ENCODE measurements at regions not wholly inside any gene's neighbourhood (a gene's known extent, or its start where the extent isn't known, plus 50 kb on each side); places are given as distances from the start of the nearest gene placed in this dataset.

DNA sequence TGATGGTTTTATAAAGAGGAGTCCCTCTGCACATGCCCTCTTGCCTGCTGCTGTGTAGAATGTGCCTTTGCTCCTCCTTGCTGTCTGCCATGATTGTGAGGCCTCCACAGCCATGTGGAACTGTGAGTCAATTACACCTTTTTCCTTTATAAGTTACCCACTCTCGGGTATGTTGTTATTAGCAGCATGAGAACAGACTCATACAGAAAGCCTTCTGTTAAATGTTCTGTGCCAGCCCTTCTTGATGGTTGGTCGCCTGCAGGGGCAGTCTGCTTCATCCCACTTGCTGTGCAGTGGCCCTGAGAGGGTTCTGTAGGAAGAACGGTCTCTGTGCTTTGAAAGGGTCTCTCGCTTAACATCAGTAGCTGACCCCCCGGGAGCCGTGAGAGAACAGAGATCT is 248.9 kb upstream of the IGFBP3 start:
- DNase-seq = no peak
- intact Hi-C loops (cut with DNase I) = no loop called here
- ATAC-seq (ENCODE audit: poor library complexity) = no peak

DNA sequence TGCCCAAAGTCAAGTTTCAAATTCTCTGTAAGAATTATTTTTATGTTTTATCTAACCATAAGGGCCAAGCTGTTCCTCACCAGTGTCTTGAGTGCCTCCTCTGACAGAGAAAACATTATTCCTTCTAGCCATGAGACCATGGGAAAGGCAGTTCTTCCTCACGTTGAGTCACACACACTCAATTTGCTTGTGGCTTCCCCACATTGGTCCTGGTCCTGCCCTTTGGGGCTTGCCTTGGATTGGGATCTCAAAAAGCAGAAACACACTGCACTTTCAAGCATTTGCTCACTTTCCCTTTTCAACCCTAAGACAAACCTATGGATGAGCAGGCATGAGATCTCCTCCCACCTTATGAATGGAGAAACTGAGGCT is 248.3 kb upstream of the IGFBP3 start:
- intact Hi-C loops (cut with DNase I) = no loop called here
- DNase-seq (no peak), ATAC-seq (ENCODE audit: poor library complexity) (no peak)

DNA sequence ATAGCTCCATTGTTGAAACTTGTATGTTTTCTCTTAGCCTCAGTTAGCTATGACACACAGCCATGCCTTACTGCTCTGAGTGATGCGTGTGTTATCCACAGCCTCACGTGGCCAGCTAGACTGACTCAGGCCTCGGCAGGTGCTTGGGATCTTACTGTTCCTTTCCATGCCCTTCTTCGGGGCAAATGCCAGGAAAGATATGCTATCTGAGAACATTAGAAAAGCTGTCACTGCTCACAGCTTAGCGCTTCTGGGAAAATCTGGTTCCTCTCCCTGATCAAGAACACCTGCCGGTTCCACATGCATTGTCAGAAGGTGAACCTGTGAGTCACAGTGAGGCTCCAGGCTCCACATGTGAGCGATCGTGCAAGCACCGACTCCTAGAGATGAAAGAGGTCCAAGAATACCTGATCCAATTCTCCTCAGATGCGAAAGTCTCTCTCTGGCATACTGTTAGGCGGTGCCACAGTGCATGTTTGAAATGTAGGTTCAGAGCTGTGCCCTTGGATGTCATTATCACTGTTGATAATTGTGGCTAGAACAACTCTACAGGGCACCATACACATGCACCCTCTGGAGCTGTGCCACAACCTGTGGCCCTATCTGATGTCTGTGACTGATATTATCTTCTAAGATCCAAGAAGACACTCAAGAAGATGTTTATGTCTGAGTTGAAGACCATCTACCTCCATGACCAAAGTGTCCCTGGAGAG is 247.8 kb upstream of the IGFBP3 start:
- intact Hi-C loops (cut with DNase I) = no loop called here
- no peak for ATAC-seq (ENCODE audit: poor library complexity)
- no peak for DNase-seq

DNA sequence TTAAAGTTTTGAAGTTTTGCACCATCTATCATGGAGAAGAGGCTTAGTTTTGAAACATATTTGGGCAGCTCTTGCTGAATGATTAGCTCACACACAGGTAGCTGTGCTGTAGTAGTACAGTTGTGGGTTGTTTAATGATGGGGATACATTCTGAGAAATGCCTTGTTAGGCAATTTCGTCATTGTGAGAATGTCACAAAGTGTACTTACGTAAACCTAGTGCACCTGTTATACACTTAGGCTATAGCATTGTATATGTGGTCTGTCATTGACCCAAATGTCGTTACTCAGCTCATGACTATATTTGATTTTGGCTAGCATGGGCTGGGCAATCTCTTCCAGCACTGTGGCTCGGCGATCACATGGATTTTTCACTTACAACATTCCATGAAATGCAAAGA is 247.2 kb upstream of the IGFBP3 start:
- intact Hi-C loops (cut with DNase I) = no loop called here
- no peak for DNase-seq

DNA sequence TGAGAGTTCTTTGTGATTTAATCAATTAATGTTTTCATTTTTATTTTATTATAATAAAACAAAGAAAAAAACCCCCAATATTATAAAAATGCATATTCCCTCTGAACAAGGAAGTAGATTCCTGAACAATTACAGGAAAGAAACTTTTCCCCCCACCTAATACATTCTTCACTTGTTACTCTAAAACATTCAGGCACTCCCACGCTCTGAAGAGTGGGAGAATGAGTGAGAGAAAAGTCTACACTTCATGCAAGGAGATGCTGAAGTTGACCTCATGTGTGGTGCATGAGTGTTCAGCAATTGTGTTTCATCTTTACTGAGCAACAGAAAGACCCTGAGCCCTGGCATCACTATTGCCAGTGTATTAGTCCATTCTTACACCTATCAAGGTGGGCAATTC is 244.2 kb upstream of the IGFBP3 start:
- ATAC-seq (ENCODE audit: poor library complexity) (no peak), DNase-seq (no peak)
- intact Hi-C loops (cut with DNase I) = no loop called here

More for the DNA sequence above, 247.2 kb upstream of the IGFBP3 start:
- ATAC-seq (ENCODE audit: poor library complexity) = no peak

DNA sequence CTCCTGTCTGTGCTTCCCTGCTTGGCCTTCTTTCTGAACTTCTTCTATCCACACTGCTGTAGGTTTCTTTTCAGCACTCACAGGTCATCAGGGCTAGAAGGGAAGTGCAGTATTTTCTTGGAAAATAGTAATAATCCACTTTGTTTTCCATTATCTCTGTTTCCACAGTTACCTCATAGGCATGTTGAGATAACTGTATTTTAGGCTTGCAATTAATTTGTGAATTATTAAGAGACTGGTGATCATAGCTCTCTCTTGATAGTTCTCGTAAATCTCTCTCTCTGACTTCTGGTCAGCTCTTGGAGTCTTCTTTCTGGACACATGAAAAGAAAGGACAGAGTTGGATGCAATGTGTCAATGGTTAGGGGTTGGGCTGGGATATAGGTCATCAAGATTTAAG is 243.6 kb upstream of the IGFBP3 start:
- DNase-seq = no peak
- intact Hi-C loops (cut with DNase I) = no loop called here
- ATAC-seq (ENCODE audit: poor library complexity) = no peak

DNA sequence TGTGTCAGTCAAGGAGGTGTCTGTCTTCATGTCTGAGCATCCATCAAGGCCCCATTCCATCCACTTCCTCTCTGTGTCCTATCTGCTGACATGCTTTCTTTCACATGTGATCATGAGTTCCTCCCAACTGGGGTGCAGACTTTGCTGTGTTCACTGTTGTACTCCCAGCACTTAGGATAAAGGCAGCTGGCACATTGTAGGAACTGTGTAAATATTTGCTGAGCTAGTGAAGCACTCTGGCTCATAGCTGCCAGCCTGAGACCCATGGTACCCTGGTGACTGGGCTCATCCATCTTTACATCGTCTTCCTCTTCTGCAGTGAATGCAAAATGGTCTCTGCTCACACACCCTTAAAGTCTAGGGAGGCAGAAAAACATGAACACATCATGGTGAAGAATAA is 242.2 kb upstream of the IGFBP3 start:
- DNase-seq (no peak), ATAC-seq (ENCODE audit: poor library complexity) (no peak)
- intact Hi-C loops (cut with DNase I) = no loop called here

DNA sequence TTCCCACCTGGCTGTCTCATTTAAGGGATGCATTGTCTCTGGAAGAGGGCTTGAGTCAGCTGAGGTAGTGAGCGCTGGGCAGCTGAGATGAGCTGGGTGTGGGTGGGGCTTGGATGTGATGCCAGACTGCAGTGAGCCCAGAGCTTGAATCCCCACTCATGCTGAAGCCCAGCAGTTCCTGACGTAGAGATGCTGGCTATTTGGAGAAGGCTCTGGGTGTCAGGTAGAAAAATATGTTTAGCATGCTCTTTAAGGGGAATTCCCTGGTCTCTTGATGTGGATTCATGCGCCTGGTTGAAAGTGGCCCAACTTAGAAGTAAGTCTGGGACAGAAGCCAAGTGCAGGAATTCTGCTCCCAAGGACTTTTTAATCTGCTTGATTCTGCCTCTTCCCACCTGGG is 241.5 kb upstream of the IGFBP3 start:
- ATAC-seq (ENCODE audit: poor library complexity) = no peak
- intact Hi-C loops (cut with DNase I) = no loop called here

DNA sequence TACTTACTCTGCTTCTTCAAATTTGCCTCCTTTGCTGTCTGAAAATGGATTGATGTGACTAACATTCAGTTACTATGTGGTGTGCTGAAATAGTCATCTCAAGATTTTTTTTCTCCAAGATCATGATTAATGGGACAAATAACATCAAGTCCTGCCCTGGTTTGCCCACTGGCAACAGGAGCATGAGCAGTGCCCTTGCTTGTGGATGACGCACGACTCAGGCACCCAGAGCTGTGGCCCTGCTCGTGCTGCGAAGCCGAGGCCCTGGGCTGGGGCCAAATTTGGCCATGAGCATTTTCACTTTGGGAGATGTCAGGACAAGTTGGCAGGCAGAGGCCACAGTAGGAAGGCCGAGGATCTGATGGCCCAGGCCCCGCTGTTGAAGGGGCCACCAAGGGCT is 239.8 kb upstream of the IGFBP3 start:
- DNase-seq (no peak), ATAC-seq (ENCODE audit: poor library complexity) (no peak)
- intact Hi-C loops (cut with DNase I) = no loop called here

More for the DNA sequence above, 241.5 kb upstream of the IGFBP3 start:
- DNase-seq = no peak

DNA sequence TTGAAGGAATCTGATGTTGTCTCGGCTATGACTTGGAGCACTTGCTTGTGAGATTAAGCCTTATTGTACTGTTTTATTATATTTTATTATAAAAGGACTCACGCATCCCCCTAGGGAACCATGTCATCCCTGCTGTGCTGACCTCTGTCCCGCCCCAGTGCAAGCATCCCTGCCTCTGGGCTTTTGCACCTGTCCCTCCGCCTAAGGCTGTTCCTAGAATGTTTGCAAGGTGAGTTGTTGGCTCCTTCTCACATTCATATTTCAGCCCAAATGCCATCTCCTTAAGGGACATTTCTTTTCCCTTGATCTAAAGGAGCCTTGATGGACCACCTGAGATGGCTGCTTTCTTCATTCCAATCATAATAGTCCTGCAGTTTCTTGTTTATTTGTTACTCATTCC is 236.9 kb upstream of the IGFBP3 start:
- DNase-seq = no peak
- intact Hi-C loops (cut with DNase I) = no loop called here
- ATAC-seq (ENCODE audit: poor library complexity) = no peak

DNA sequence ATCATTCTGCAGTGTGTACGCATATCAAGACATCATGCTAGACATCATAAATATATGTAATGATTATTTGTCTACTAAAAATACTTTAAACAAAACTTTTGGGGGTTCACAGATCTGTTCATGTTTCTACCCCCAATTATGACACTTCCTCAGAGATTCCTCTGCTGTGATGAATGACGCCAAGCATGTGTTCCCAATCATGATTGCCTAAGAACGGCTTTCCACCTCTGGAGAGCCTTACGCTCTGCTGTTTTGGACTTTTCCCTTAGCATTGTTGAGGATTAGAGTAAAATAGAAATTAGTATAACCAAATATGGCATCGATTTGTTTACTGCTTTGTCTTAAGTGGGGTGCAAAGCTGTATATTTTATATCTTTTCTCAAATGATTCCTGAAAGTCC is 236.3 kb upstream of the IGFBP3 start:
- DNase-seq (no peak), ATAC-seq (ENCODE audit: poor library complexity) (no peak)
- intact Hi-C loops (cut with DNase I) = no loop called here

DNA sequence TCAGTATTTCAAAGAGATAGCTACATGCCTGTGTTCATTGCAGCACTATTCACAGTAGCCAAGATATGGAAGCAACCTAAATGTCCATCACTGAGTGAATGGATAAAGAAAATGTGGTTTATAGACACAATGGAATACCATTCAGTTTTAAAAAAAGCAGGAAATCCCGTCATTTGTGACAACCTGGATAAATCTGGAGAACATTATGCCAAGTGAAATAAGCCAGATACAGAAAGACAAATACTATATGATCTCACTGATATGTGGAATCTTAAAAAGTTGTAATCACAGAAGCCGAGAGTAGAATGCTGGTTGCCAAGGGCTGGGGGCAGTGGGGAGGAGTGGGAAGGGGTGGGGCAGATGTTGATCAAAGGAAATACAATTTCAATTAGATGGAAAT is 235.8 kb upstream of the IGFBP3 start:
- ATAC-seq (ENCODE audit: poor library complexity) (no peak), DNase-seq (no peak)
- intact Hi-C loops (cut with DNase I) = no loop called here

DNA sequence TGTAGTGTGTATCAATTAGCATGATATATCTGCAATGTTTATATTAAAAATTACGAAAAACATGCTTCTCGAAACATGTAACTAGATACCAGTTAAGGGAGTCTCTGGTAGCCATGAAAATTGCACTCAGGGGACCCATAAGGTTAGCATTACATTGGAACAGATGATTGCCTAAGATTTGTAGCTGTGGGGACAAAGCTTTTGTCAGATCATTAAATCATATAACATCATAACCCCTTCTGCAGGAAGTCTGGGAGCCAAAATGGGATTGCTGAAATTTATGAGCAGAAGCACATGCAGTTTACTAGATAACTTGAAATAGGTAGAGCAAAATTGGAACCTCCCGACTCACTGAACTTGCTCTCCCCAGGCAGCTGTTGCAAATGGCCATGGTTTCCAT is 235.0 kb upstream of the IGFBP3 start:
- DNase-seq (no peak), ATAC-seq (ENCODE audit: poor library complexity) (no peak)
- intact Hi-C loops (cut with DNase I) = no loop called here

DNA sequence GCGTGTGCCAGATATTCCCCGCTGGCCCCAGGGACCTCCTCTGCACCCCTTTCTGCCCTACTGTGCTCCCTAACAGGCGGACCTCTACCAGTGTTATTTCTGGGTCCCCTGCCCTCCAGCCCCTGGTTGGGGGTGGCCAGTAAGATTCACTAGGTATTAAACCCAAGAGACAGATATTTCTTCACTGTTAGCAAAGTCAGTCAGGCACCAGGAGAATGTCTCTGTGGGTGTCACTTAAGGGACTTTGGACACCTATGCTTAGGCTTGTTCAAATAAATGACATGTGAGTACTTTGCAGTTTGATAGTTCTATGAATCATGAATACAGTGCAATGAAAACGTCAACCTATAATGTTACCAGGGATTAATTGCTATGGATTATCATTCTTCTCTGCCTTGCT is 234.3 kb upstream of the IGFBP3 start:
- intact Hi-C loops (cut with DNase I) = no loop called here
- ATAC-seq (ENCODE audit: poor library complexity) = no peak
- no peak for DNase-seq

DNA sequence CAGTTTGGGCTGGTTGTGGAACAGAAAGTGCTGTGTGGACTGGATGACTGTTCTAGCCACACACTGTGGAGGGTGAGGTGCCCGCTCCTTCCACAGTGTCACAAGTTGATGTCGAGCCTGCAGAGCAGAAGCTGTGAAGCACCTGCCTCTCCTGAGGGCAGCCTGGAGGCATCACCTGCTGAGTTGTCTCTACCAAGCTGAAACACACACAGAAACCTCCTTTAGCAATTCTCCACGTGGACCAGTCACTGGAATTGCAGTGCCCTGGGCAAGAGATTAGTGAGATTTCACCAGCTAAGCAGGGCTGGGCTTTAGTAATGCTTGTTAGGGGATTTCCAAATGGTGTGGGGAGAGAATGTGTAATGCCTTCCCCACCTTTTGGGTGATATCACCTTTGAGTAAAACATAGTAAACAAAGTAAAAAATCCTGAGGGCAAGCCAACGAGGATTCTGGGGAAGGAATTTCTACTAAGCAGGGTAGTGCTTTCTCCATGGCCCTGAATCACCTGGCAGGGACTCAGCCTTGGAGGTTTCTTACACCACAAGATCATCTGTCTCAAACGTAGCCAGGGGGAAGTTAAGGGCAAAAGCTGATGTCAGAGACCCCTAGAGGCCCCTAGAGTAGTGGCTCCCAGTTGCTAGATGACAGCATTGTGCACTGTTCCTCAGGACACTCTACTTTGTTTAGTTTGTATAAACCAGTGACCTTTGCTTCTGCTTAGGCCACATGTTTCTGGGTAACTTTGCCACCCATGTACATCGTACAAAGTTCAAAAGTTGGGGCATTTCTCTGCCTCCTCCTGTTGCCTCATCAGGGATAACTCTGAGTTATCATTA is 233.1 kb upstream of the IGFBP3 start:
- no peak for DNase-seq
- intact Hi-C loops (cut with DNase I) = no loop called here
- ATAC-seq (ENCODE audit: poor library complexity) = no peak

DNA sequence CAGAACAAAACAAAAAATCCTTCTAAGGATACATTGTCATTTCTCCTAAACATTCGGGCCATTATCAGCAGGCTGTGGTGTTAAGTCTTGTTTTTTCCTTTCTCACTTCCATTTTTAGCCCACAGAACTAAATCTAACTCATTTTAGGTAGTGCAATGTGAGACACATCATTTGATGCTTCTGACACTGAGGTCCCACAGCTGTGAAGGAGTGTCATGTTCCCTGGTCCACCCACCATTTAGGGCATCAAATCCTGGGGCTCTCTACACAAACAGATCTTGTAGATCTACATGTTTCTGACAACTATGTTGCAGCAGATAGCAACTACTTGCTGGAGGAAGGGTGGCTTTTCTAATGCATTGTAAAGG is 232.5 kb upstream of the IGFBP3 start:
- DNase-seq = no peak
- no peak for ATAC-seq (ENCODE audit: poor library complexity)
- intact Hi-C loops (cut with DNase I) = no loop called here

DNA sequence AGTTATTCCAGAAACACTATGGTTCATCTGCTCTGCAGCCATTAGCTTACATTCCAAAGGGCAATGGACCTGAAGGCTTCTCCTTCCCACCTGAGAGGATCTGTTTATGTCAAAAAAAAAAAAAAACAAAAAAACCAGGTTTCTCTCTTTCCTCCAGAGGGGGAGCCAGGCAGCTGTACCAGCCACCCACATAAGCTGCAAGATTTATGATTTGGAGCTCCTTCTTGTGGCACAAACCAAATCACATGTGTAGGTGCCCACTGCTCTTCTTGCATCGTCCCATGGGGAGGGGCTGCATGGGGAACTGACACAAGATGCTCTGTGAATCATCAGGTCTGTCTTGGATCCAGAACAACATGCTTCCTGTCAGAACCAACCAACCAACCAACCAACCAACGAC is 231.6 kb upstream of the IGFBP3 start:
- no peak for ATAC-seq (ENCODE audit: poor library complexity)
- DNase-seq = no peak
- intact Hi-C loops (cut with DNase I) = no loop called here

DNA sequence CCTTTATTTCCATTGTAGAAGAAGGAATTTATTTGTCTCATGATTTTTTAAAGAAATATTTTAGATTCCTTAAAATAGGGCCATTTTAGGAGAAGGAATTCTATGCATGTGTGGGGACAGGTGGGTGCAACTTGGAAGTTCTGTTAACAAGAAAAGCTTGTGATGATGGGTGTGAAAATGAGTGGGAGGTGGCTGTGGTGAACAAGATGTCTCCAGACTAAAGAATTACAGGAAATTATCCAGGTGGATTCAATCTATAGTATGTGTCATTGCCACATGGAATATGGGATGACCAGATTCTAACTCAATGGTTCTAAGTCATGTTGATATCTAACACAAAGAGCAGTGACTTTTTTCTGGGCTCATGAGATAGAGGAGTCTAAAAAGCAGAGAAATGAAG is 229.6 kb upstream of the IGFBP3 start:
- DNase-seq = no peak
- intact Hi-C loops (cut with DNase I) = no loop called here
- no peak for ATAC-seq (ENCODE audit: poor library complexity)

DNA sequence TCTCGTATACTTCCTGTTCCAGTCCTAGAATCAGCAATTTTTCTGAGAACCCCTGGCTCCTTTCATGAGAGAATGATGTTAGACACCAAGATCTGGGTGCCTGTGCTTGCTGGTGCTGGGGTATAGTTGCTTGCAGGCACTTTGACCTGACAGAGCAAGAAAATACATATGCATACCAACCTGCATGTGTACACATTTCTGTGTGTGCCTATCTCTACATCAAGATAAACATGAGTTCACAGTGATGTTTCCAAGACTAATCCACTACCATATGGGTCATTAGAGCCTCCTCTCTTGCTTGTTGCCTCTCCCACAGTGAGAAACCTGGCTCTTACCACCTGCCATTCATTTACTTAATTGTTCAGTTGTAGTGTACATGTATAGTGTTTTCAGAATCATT is 229.1 kb upstream of the IGFBP3 start:
- ATAC-seq (ENCODE audit: poor library complexity) (no peak), DNase-seq (no peak)
- intact Hi-C loops (cut with DNase I) = no loop called here

DNA sequence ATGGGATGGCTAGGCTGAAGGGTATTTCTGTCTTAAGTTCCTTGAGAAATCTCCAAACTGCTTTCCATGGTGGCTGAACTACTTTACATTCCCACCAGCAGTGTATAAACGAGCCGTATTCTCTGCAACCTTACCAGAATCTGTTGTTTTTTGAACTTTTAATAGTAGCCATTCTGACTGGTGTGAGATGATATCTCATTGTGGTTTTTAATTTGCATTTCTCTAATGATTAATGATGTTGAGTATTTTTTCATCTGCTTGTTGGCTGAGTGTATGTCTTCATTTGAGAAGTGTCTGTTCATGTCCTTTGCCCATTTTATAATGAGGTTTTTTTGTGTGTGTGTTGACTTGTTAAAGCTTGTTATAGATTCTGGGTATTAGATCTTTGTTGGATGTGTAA is 226.8 kb upstream of the IGFBP3 start:
- intact Hi-C loops (cut with DNase I) = no loop called here
- DNase-seq (no peak), ATAC-seq (ENCODE audit: poor library complexity) (no peak)
